ENCODE measurements at regions not wholly inside any gene's neighbourhood (a gene's known extent, or its start where the extent isn't known, plus 50 kb on each side); places are given as distances from the start of the nearest gene placed in this dataset.

DNA sequence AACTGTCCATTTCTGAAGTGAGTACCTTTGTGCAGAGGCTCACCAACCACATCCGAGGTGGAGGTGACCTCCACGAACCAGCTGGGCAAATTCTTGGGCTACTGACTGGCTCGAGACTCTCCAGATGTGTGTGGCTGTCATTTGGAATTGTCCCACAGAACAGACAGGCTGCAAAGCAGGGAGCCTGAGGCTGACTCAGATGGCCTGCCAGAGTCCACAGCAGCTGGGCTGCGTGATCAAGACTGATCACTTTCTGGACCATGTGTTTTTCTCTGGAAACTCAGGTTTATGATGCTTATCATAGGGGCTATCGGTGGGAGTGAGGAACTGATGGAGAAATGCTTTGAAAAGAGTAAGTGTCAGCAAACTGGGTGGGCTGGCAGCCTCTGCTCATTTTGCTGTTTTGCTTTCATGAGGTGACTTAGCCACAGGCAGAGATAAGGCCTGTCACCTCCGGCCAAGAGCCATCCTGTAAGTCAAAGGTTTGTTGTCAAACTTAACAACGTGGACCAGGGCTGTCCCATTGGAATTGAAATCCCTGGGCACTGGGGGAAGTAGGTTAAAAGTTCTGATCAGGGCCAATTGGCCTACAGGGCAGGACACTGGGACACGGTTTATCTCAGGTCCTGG is 120.4 kb downstream of the LIPG start:
- no peak for DNase-seq (ENCODE audit: extremely low read depth, insufficient read length)
- TF ChIP-seq, protein P1, sequence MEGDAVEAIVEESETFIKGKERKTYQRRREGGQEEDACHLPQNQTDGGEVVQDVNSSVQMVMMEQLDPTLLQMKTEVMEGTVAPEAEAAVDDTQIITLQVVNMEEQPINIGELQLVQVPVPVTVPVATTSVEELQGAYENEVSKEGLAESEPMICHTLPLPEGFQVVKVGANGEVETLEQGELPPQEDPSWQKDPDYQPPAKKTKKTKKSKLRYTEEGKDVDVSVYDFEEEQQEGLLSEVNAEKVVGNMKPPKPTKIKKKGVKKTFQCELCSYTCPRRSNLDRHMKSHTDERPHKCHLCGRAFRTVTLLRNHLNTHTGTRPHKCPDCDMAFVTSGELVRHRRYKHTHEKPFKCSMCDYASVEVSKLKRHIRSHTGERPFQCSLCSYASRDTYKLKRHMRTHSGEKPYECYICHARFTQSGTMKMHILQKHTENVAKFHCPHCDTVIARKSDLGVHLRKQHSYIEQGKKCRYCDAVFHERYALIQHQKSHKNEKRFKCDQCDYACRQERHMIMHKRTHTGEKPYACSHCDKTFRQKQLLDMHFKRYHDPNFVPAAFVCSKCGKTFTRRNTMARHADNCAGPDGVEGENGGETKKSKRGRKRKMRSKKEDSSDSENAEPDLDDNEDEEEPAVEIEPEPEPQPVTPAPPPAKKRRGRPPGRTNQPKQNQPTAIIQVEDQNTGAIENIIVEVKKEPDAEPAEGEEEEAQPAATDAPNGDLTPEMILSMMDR (IDR thresholded peaks at IDR 0.05; ENCODE audit: insufficient read depth, low read length, poor library complexity, severe bottlenecking) = no peak
- H3K27me3 ChIP-seq (replicated peaks; ENCODE audit: control insufficient read depth, insufficient read depth, low read length) = no peaks in the 10 kb centered on the region
- H3K36me3 ChIP-seq (ENCODE audit: control insufficient read depth, insufficient read depth, low read length) = no peaks in the 10 kb centered on the region
- no peak overlapping the region for H3K4me3 ChIP-seq (replicated peaks; ENCODE audit: low read depth, low read length)

DNA sequence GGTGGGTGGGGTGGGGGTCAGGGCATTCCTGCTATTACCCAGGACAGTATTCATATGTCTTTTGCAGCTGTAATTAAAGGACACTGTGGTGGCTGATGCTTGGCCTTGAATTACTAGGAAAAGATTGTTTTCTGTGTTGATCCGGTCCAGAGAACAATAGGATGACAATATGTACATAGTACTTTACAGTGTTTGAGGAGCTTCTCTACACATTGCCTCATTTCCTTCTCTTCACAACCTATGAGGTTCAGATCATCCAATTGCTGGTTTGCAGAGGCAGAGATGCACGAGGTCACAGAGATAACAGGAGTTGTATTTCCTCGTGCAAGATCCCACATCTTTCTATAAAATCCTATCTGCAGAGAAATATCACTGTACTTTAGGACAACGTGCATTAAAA is 119.5 kb downstream of the LIPG start:
- no peak for DNase-seq (ENCODE audit: extremely low read depth, insufficient read length)
- H3K27me3 ChIP-seq (replicated peaks; ENCODE audit: control insufficient read depth, insufficient read depth, low read length) = no peaks in the 10 kb centered on the region
- no peak overlapping the region for H3K4me3 ChIP-seq (replicated peaks; ENCODE audit: low read depth, low read length)
- no peaks in the 10 kb centered on the region for H3K36me3 ChIP-seq (ENCODE audit: control insufficient read depth, insufficient read depth, low read length)
- TF ChIP-seq, protein P1 (IDR thresholded peaks at IDR 0.05; ENCODE audit: insufficient read depth, low read length, poor library complexity, severe bottlenecking) = no peak

GRCh38 chr18:49678440-49678839 is 116.6 kb downstream of the LIPG start:
- Histone ChIP-seq H3K36me3 (ENCODE audit: control insufficient read depth, insufficient read depth, low read length) (no peaks in the 10 kb centered on the region), H3K4me3 (replicated peaks; ENCODE audit: low read depth, low read length) (no peak overlapping the region), H3K27me3 (replicated peaks; ENCODE audit: control insufficient read depth, insufficient read depth, low read length) (no peaks in the 10 kb centered on the region)
- no peak for DNase-seq (ENCODE audit: extremely low read depth, insufficient read length)
- TF ChIP-seq, protein P1 (IDR thresholded peaks at IDR 0.05; ENCODE audit: insufficient read depth, low read length, poor library complexity, severe bottlenecking) = no peak

- peak; percentile 9 for DNase-seq (ENCODE audit: extremely low read depth, insufficient read length)
These were observed 116.0 kb downstream of the LIPG start for GRCh38 chr18:49677762-49678413.

DNA sequence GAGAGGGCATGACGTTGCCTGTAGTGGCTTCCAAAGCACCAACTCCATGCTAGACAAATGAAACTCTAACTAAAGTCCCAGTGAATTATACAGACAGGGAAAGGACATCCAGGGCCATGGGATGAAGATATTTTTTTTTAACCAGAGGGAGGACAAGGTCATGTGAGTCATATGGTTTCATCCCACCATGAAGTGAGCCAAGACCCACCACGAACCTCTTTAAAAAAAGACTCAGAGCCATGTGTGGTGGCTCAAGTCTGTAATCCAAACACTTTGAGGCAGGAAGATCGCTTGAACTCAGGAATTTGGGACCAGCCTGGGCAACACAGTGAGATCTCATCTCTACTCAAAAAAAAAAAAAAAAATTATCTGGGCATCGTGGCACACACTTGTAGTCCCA is 115.2 kb downstream of the LIPG start:
- Histone ChIP-seq H3K4me3 (replicated peaks; ENCODE audit: low read depth, low read length) (no peak overlapping the region), H3K36me3 (ENCODE audit: control insufficient read depth, insufficient read depth, low read length) (no peaks in the 10 kb centered on the region), H3K27me3 (replicated peaks; ENCODE audit: control insufficient read depth, insufficient read depth, low read length) (no peaks in the 10 kb centered on the region; the same call in 1 of the 2 replicates)
- TF ChIP-seq, protein P1 (IDR thresholded peaks at IDR 0.05; ENCODE audit: insufficient read depth, low read length, poor library complexity, severe bottlenecking) = no peak
- no peak for DNase-seq (ENCODE audit: extremely low read depth, insufficient read length)

More at GRCh38 chr18:49677762-49678413, 116.0 kb downstream of the LIPG start:
- Histone ChIP-seq H3K27me3 (replicated peaks; ENCODE audit: control insufficient read depth, insufficient read depth, low read length) (no peaks in the 10 kb centered on the region; the same call in 1 of the 2 replicates), H3K4me3 (replicated peaks; ENCODE audit: low read depth, low read length) (no peak overlapping the region), H3K36me3 (ENCODE audit: control insufficient read depth, insufficient read depth, low read length) (no peaks in the 10 kb centered on the region)
- TF ChIP-seq, protein P1 (IDR thresholded peaks at IDR 0.05; ENCODE audit: insufficient read depth, low read length, poor library complexity, severe bottlenecking) = no peak
